HG03045 (cell line): ENCODE measurements at regions not wholly inside any gene's neighbourhood (a gene's known extent, or its start where the extent isn't known, plus 50 kb on each side); places are given as distances from the start of the nearest gene placed in this dataset.

Source experiments
- ATAC-seq: cut with Tn5 transposase; IDR thresholded peaks from one replicate; pipeline ENCODE4 v1.9.1; 2021; ENCODE audit warnings: mild to moderate bottlenecking, moderate library complexity; ENCODE audit not compliant: unreplicated experiment

- no peak for ATAC-seq
These were observed 344.3 kb upstream of the ID4 start for GRCh38 chr6:19492636-19493405.

GRCh38 chr6:19501737-19502245 is 335.4 kb upstream of the ID4 start:
- no peak for ATAC-seq

GRCh38 chr6:19502301-19502700 is 334.9 kb upstream of the ID4 start:
- ATAC-seq, result no peak

- no peak for ATAC-seq
These were observed 321.2 kb upstream of the ID4 start for GRCh38 chr6:19515939-19516338.

GRCh38 chr6:19519941-19520340 is 317.2 kb upstream of the ID4 start:
- ATAC-seq, result no peak

- ATAC-seq, result no peak
These were observed 312.6 kb upstream of the ID4 start for GRCh38 chr6:19524366-19525186.

GRCh38 chr6:19525673-19526072 is 311.5 kb upstream of the ID4 start:
- no peak for ATAC-seq

GRCh38 chr6:19530188-19530587 is 307.0 kb upstream of the ID4 start:
- ATAC-seq, result no peak

- ATAC-seq, result no peak
These were observed 301.8 kb upstream of the ID4 start for GRCh38 chr6:19535351-19535750.

- ATAC-seq, result no peak
These were observed 300.3 kb upstream of the ID4 start for GRCh38 chr6:19536838-19537237.

GRCh38 chr6:19538096-19538495 is 299.1 kb upstream of the ID4 start:
- no peak for ATAC-seq

- ATAC-seq, result no peak
These were observed 289.7 kb upstream of the ID4 start for GRCh38 chr6:19547507-19547906.

- no peak for ATAC-seq
These were observed 288.1 kb upstream of the ID4 start for GRCh38 chr6:19549109-19549508.

GRCh38 chr6:19550380-19550779 is 286.8 kb upstream of the ID4 start:
- ATAC-seq, result no peak

- no peak for ATAC-seq
These were observed 285.6 kb upstream of the ID4 start for GRCh38 chr6:19551611-19552010.

GRCh38 chr6:19552076-19552475 is 285.1 kb upstream of the ID4 start:
- ATAC-seq, result no peak

- no peak for ATAC-seq
These were observed 284.6 kb upstream of the ID4 start for GRCh38 chr6:19552588-19552987.

GRCh38 chr6:19554356-19555225 is 282.6 kb upstream of the ID4 start:
- ATAC-seq, result no peak

- no peak for ATAC-seq
These were observed 280.0 kb upstream of the ID4 start for GRCh38 chr6:19557191-19557590.

GRCh38 chr6:19558201-19558600 is 279.0 kb upstream of the ID4 start:
- ATAC-seq, result no peak

- no peak for ATAC-seq
These were observed 278.2 kb upstream of the ID4 start for GRCh38 chr6:19558934-19559333.
